Liver (tissue), 8 donors: ENCODE measurements at regions not wholly inside any gene's neighbourhood (a gene's known extent, or its start where the extent isn't known, plus 50 kb on each side); places are given as distances from the start of the nearest gene placed in this dataset.
"Not testable (repeated sequence)": the region's sequence is repeated elsewhere in the genome, so short reads cannot be mapped to it uniquely, and the experiment has no call there.

Experiments
- DNase-seq: peaks from one replicate; pipeline ENCODE4 v3.0.0-alpha.2; 2017; ENCODE audit warnings: low spot score
- H3K27ac ChIP-seq, 2 donors: one replicate each; pipeline ENCODE4 v1.7.0; 2013; ENCODE audit warnings: inconsistent platforms in 2 of 2, low read length in 2 of 2, control low read depth in 1 of 2, low read depth in 1 of 2, mild to moderate bottlenecking in 1 of 2
- H3K27me3 ChIP-seq, 4 donors: one replicate each; pipeline versions ENCODE4 v1.6.1 to v1.7.0; 2013; ENCODE audit warnings: low read length in 3 of 4, inconsistent platforms in 1 of 4, mild to moderate bottlenecking in 1 of 4, moderate library complexity in 1 of 4; ENCODE audit not compliant: control insufficient read depth in 4 of 4, insufficient read depth in 4 of 4
- H3K36me3 ChIP-seq, 4 donors: one replicate each; pipeline versions ENCODE4 v1.6.1 to v1.7.0; 2013; ENCODE audit warnings: low read length in 3 of 4, mild to moderate bottlenecking in 3 of 4, low read depth in 1 of 4, moderate library complexity in 1 of 4; ENCODE audit not compliant: control insufficient read depth in 4 of 4, insufficient read depth in 3 of 4
- H3K4me1 ChIP-seq, 4 donors: one replicate each; pipeline versions ENCODE4 v1.6.1 to v1.7.0; 2013; ENCODE audit warnings: low read length in 3 of 4, mild to moderate bottlenecking in 3 of 4, moderate library complexity in 1 of 4; ENCODE audit not compliant: control insufficient read depth in 4 of 4, insufficient read depth in 4 of 4
- H3K4me3 ChIP-seq, 3 donors: one replicate each; pipeline versions ENCODE4 v1.6.1 to v1.7.0; 2013; ENCODE audit warnings: low read length in 3 of 3, control low read depth in 1 of 3, low read depth in 1 of 3, mild to moderate bottlenecking in 1 of 3
- H3K9ac ChIP-seq, 2 donors: one replicate each; pipeline ENCODE4 v1.7.0; 2013; ENCODE audit warnings: low read length in 2 of 2, mild to moderate bottlenecking in 2 of 2, moderate library complexity in 2 of 2, control low read depth in 1 of 2, low read depth in 1 of 2
- H3K9me3 ChIP-seq, 4 donors: one replicate each; pipeline versions ENCODE4 v1.6.1 to v1.7.0; 2013; ENCODE audit warnings: low read length in 3 of 4; ENCODE audit not compliant: control insufficient read depth in 4 of 4
- EGR1 ChIP-seq, 2 donors: IDR thresholded peaks; 2 replicates each; pipeline ENCODE4 v1.6.1; 2016 to 2018; ENCODE audit warnings: antibody characterized with exemption in 2 of 2, low read depth in 2 of 2
- FOXA1 ChIP-seq: IDR thresholded peaks from 2 replicates; pipeline ENCODE4 v1.6.1; 2016; ENCODE audit warnings: antibody characterized with exemption
- HNF4A ChIP-seq, 2 donors: conservative IDR thresholded peaks; 2 replicates each; pipeline ENCODE4 v1.6.1; 2016; ENCODE audit warnings: antibody characterized with exemption in 2 of 2, mild to moderate bottlenecking in 2 of 2
- HNF4G ChIP-seq: IDR thresholded peaks from 2 replicates; pipeline ENCODE4 v1.6.1; 2016; ENCODE audit warnings: antibody characterized with exemption
- NR2F2 ChIP-seq: IDR thresholded peaks from 2 replicates; pipeline ENCODE4 v1.6.1; 2016; ENCODE audit warnings: antibody characterized with exemption
- RAD21 ChIP-seq, 2 donors: IDR thresholded peaks; 2 replicates each; pipeline ENCODE4 v1.6.1; 2016; ENCODE audit warnings: antibody characterized with exemption in 2 of 2, mild to moderate bottlenecking in 2 of 2
- REST ChIP-seq: IDR thresholded peaks from 2 replicates; pipeline ENCODE4 v1.6.1; 2016; ENCODE audit warnings: antibody characterized with exemption, mild to moderate bottlenecking
- RXRA ChIP-seq, 2 donors: IDR thresholded peaks; 2 replicates each; pipeline ENCODE4 v1.6.1; 2017 to 2018; ENCODE audit warnings: antibody characterized with exemption in 2 of 2, mild to moderate bottlenecking in 1 of 2
- SP1 ChIP-seq: IDR thresholded peaks from 2 replicates; pipeline ENCODE4 v1.6.1; 2018; ENCODE audit warnings: antibody characterized with exemption, mild to moderate bottlenecking
- TAF1 ChIP-seq: conservative IDR thresholded peaks from 2 replicates; pipeline ENCODE4 v1.6.1; 2016; ENCODE audit warnings: antibody characterized with exemption, mild to moderate bottlenecking
- YY1 ChIP-seq: IDR thresholded peaks from 2 replicates; pipeline ENCODE4 v1.6.1; 2016; ENCODE audit warnings: antibody characterized with exemption, mild to moderate bottlenecking
- WGBS: extraction: QIAGEN DNeasy Blood & Tissue Kit; methylation state at CpG from one replicate; pipeline ENCODE4 v1.1.7; 2013; 5-methylcytosine and 5-hydroxymethylcytosine counted together
- TF ChIP-seq, protein P1 (sequence below): IDR thresholded peaks from 2 replicates; pipeline ENCODE4 v1.6.1; 2016; ENCODE audit warnings: antibody characterized with exemption
- TF ChIP-seq, protein P2 (sequence below): IDR thresholded peaks from 2 replicates; pipeline ENCODE4 v1.6.1; 2016; ENCODE audit warnings: antibody characterized with exemption
- TF ChIP-seq, protein P3 (sequence below): fragments of 150-350 bp; IDR thresholded peaks from 2 replicates; pipeline ENCODE4 v1.5.1; 2017; ENCODE audit warnings: improper control_type of control experiment, low read depth, low read length; ENCODE audit not compliant: missing input control
- donor health status: healthy.
- donor health status: healthy.
- donor health status: healthy.
- donor health status: healthy.
- donor health status: healthy.

- 54% methylated on average over 7 of the region's 7 CpGs for WGBS
- not testable (repeated sequence) for H3K4me1 ChIP-seq, DNase-seq, H3K9ac ChIP-seq, H3K27ac ChIP-seq, H3K9me3 ChIP-seq, H3K4me3 ChIP-seq, H3K27me3 ChIP-seq, H3K36me3 ChIP-seq
These were observed 792.6 kb downstream of the NTRK3 start for GRCh38 chr15:87463956-87464355.

DNA sequence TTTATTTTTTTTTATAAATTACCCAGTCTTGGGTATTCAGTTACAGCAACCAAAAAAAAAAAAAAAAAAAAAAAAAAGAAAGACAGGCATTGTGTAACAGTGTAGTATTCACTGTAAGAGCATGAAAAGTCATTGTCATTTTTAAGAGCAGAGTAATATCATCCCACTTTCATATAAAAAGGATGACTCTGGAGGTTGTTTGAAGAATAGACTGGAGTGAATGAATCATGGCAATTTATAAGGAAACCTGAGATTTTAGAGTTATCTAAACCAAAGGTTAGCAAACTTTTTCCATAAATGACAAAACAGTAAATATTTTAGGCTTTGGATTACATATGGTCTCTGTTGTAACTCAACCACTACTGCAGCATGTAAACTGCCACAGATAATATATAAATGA lies 794.9 kb downstream of the NTRK3 start:
- Histone ChIP-seq H3K4me3 (no peak overlapping the region), H3K36me3 (no peaks in the 10 kb centered on the region), H3K9me3 (no peaks in the 10 kb centered on the region), H3K27ac (no peak overlapping the region), H3K27me3 (peaks cover 0 to 3% (median 0%) of the 10 kb centered on the region in 4 donors), H3K4me1 (no peaks in the 10 kb centered on the region), H3K9ac (no peak overlapping the region)
- DNase-seq, result no peak
- TF ChIP-seq EGR1 (IDR thresholded peaks at IDR 0.05; ENCODE audit: low read depth in 2 of 2) (no peak), HNF4G (no peak), RXRA (IDR thresholded peaks at IDR 0.05) (no peak), FOXA1 (no peak), SP1 (no peak)

DNA sequence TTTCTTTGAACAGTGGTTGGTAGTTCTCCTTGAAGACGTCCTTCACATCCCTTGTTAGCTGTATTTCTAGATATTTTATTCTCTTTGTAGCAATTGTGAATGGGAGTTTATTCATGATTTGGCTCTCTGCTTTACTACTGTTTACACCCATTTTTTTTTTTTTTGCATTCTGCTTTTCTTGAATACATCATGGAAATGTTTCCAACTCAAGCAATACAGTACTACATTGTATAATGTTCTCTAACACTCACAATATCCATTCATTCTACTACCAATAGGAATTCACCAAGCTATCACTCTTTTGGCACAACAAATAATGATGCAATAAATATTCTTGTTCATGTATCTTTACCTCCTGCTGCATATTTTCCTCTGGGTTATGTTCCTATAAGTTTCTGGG lies 801.7 kb downstream of the NTRK3 start:
- peaks cover 0 to 3% (median 0%) of the 10 kb centered on the region in 4 donors for H3K27me3 ChIP-seq
- no peak for TF ChIP-seq SP1
- TF ChIP-seq FOXA1, result no peak
- no peak for TF ChIP-seq YY1
- TF ChIP-seq, protein P1, sequence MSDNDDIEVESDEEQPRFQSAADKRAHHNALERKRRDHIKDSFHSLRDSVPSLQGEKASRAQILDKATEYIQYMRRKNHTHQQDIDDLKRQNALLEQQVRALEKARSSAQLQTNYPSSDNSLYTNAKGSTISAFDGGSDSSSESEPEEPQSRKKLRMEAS, result no peak
- no peak for TF ChIP-seq NR2F2
- no peak for TF ChIP-seq REST
- no peak for TF ChIP-seq RAD21 (IDR thresholded peaks at IDR 0.05)
- TF ChIP-seq, protein P2, sequence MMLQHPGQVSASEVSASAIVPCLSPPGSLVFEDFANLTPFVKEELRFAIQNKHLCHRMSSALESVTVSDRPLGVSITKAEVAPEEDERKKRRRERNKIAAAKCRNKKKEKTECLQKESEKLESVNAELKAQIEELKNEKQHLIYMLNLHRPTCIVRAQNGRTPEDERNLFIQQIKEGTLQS, result no peak
- no peak for TF ChIP-seq HNF4A (conservative IDR thresholded peaks at IDR 0.05)
- TF ChIP-seq HNF4G, result no peak
- no peak for TF ChIP-seq EGR1 (IDR thresholded peaks at IDR 0.05; ENCODE audit: low read depth in 2 of 2)
- no peak for TF ChIP-seq TAF1
- TF ChIP-seq, protein P3, sequence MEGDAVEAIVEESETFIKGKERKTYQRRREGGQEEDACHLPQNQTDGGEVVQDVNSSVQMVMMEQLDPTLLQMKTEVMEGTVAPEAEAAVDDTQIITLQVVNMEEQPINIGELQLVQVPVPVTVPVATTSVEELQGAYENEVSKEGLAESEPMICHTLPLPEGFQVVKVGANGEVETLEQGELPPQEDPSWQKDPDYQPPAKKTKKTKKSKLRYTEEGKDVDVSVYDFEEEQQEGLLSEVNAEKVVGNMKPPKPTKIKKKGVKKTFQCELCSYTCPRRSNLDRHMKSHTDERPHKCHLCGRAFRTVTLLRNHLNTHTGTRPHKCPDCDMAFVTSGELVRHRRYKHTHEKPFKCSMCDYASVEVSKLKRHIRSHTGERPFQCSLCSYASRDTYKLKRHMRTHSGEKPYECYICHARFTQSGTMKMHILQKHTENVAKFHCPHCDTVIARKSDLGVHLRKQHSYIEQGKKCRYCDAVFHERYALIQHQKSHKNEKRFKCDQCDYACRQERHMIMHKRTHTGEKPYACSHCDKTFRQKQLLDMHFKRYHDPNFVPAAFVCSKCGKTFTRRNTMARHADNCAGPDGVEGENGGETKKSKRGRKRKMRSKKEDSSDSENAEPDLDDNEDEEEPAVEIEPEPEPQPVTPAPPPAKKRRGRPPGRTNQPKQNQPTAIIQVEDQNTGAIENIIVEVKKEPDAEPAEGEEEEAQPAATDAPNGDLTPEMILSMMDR, result no peak
- no peaks in the 10 kb centered on the region for H3K4me1 ChIP-seq
- DNase-seq, result no peak
- no peak overlapping the region for H3K4me3 ChIP-seq
- H3K9ac ChIP-seq, result no peak overlapping the region
- H3K27ac ChIP-seq, result no peak overlapping the region
- WGBS, result 65% methylated on average over 1 of the region's 1 CpG
- no peaks in the 10 kb centered on the region for H3K36me3 ChIP-seq
- H3K9me3 ChIP-seq, result no peaks in the 10 kb centered on the region
